B cell (primary cell): ENCODE measurements at regions not wholly inside any gene's neighbourhood (a gene's known extent, or its start where the extent isn't known, plus 50 kb on each side); places are given as distances from the start of the nearest gene placed in this dataset.

Experiments used
- EZH2 ChIP-seq: IDR thresholded peaks from 2 replicates; pipeline ENCODE4 v1.6.1; 2012; ENCODE audit warnings: borderline replicate concordance, low read depth, mild to moderate bottlenecking, moderate library complexity, low read length; ENCODE audit not compliant: insufficient read depth, poor library complexity, severe bottlenecking
- TF ChIP-seq, protein P1 (sequence below): fragments of 200-600 bp; IDR thresholded peaks from one replicate; pipeline ENCODE4 v1.8.0; 2022; ENCODE audit warnings: antibody characterized with exemption, mild to moderate bottlenecking

DNA sequence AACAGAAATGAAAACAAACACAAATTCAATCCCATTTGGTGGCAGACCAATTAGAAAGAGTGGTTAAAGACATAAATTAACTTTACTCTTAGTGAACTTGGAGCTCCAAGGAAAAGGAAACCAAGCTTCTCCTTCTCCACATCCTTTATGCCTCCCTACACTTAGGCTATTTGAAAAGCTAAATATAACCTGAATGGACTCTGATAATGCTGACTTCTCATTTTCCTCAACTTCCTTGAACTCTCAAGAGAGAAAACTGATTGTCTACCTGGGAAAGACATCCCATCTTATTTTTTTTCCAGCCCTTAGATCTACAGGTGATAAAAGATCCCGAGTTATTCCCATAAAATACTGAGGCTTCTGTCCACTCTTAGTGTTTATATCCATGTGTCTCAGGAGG lies 178.4 kb upstream of the SPAG17 start:
- TF ChIP-seq, protein P1, sequence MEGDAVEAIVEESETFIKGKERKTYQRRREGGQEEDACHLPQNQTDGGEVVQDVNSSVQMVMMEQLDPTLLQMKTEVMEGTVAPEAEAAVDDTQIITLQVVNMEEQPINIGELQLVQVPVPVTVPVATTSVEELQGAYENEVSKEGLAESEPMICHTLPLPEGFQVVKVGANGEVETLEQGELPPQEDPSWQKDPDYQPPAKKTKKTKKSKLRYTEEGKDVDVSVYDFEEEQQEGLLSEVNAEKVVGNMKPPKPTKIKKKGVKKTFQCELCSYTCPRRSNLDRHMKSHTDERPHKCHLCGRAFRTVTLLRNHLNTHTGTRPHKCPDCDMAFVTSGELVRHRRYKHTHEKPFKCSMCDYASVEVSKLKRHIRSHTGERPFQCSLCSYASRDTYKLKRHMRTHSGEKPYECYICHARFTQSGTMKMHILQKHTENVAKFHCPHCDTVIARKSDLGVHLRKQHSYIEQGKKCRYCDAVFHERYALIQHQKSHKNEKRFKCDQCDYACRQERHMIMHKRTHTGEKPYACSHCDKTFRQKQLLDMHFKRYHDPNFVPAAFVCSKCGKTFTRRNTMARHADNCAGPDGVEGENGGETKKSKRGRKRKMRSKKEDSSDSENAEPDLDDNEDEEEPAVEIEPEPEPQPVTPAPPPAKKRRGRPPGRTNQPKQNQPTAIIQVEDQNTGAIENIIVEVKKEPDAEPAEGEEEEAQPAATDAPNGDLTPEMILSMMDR: no peak
- TF ChIP-seq EZH2: no peak
